AG10803 (cell line): ENCODE measurements at regions not wholly inside any gene's neighbourhood (a gene's known extent, or its start where the extent isn't known, plus 50 kb on each side); places are given as distances from the start of the nearest gene placed in this dataset.
"Not testable (repeated sequence)": the region's sequence is repeated elsewhere in the genome, so short reads cannot be mapped to it uniquely, and the experiment has no call there.

Experiments used
- DNase-seq: peaks from one replicate; pipeline ENCODE4 v3.0.0; 2010; ENCODE audit warnings: low read depth
- H3K4me3 ChIP-seq: 2 replicates; pipeline ENCODE4 v1.5.1; 2011; ENCODE audit warnings: mild to moderate bottlenecking, low read length, control low read depth
- CTCF ChIP-seq: conservative IDR thresholded peaks from 2 replicates; pipeline ENCODE4 v1.5.1; 2011; ENCODE audit warnings: mild to moderate bottlenecking, low read length, control low read depth, inconsistent platforms

GRCh38 chr17:16873174-16874035 is 98.5 kb downstream of the TNFRSF13B start:
- no peak for DNase-seq
- H3K4me3 ChIP-seq = no peak overlapping the region
- peak; percentile 56 for TF ChIP-seq CTCF

GRCh38 chr17:16872351-16873173 is 99.4 kb downstream of the TNFRSF13B start:
- no peak overlapping the region for H3K4me3 ChIP-seq
- TF ChIP-seq CTCF = no peak
- peak; percentile 11 for DNase-seq

- DNase-seq = not testable (repeated sequence)
These were observed 100.3 kb downstream of the TNFRSF13B start for GRCh38 chr17:16871446-16872190.

GRCh38 chr17:16870253-16871245 is 101.4 kb downstream of the TNFRSF13B start:
- no peak for TF ChIP-seq CTCF
- no peak overlapping the region for H3K4me3 ChIP-seq
- DNase-seq = no peak

More at GRCh38 chr17:16871446-16872190, 100.3 kb downstream of the TNFRSF13B start:
- H3K4me3 ChIP-seq = not testable (repeated sequence)

GRCh38 chr17:16869531-16870252 is 102.2 kb downstream of the TNFRSF13B start:
- not testable (repeated sequence) for DNase-seq, H3K4me3 ChIP-seq

- H3K4me3 ChIP-seq, DNase-seq: not testable (repeated sequence)
These were observed 103.3 kb downstream of the TNFRSF13B start for GRCh38 chr17:16868616-16869015.

- not testable (repeated sequence) for H3K4me3 ChIP-seq, DNase-seq
These were observed 104.4 kb downstream of the TNFRSF13B start for GRCh38 chr17:16867545-16867944.

- DNase-seq = not testable (repeated sequence)
These were observed 105.1 kb downstream of the TNFRSF13B start for GRCh38 chr17:16866841-16867240.

More at GRCh38 chr17:16866841-16867240, 105.1 kb downstream of the TNFRSF13B start:
- not testable (repeated sequence) for H3K4me3 ChIP-seq
